ENCODE measurements at regions not wholly inside any gene's neighbourhood (a gene's known extent, or its start where the extent isn't known, plus 50 kb on each side); places are given as distances from the start of the nearest gene placed in this dataset.

- no peaks in the 10 kb centered on the region for H3K9me3 ChIP-seq (ENCODE audit: control insufficient read depth, insufficient read depth, low read length)
- peaks cover 3% of the 10 kb centered on the region; the same call in 1 of the 2 replicates for H3K9me1 ChIP-seq (ENCODE audit: insufficient read depth, low read length)
- no peaks in the 10 kb centered on the region for H3K27me3 ChIP-seq (ENCODE audit: control insufficient read depth, insufficient read depth, low read length)
- peak overlapping the region; percentile 32; the same call in 1 of the 2 replicates for H3K23ac ChIP-seq (ENCODE audit: low read depth, low read length)
- no peak overlapping the region for H4K5ac ChIP-seq (ENCODE audit: low read depth, low read length)
- peak overlapping the region; percentile 10; the same call in 1 of the 2 replicates for H2BK120ac ChIP-seq (ENCODE audit: low read depth, low read length)
- DNase-seq = no peak
- no peak overlapping the region for H2AK5ac ChIP-seq (ENCODE audit: low read depth, low read length)
- H2BK5ac ChIP-seq (ENCODE audit: low read depth, low read length, poor library complexity, severe bottlenecking) = no peak overlapping the region
- H2BK20ac ChIP-seq (ENCODE audit: low read depth, low read length) = no peak overlapping the region
- no peak overlapping the region for H4K8ac ChIP-seq (ENCODE audit: low read depth in 2 of 2, low read length in 2 of 2)
- no peak overlapping the region for H4K91ac ChIP-seq (ENCODE audit: insufficient read depth, low read depth, low read length)
- in situ Hi-C loops (cut with MboI; ENCODE audit: low sequenced_read_pairs) = no loop called here
- H3K4me1 ChIP-seq (ENCODE audit: control insufficient read depth, insufficient read depth, low read length) = peaks cover 6% of the 10 kb centered on the region; the same call in 1 of the 2 replicates
- H4K20me1 ChIP-seq (ENCODE audit: insufficient read depth, low read length) = no peaks in the 10 kb centered on the region
- H3K18ac ChIP-seq (ENCODE audit: low read depth, low read length) = no peak overlapping the region
- TF ChIP-seq MAFK (IDR thresholded peaks at IDR 0.05; ENCODE audit: low read depth, low read length) (no peak), FOS (IDR thresholded peaks at IDR 0.05; ENCODE audit: low read depth, low read length) (no peak), CTCF (conservative IDR thresholded peaks at IDR 0.05; ENCODE audit: low read depth, low read length) (no peak), ELK1 (IDR thresholded peaks at IDR 0.05; ENCODE audit: borderline replicate concordance, low read depth, low read length) (no peak), MXI1 (IDR thresholded peaks at IDR 0.05; ENCODE audit: borderline replicate concordance, low read depth, low read length) (no peak), USF2 (IDR thresholded peaks at IDR 0.05; ENCODE audit: low read depth, low read length) (no peak), POLR2A (IDR thresholded peaks at IDR 0.05; ENCODE audit: low read depth, low read length) (no peak), CEBPB (IDR thresholded peaks at IDR 0.05; ENCODE audit: low read depth, low read length) (no peak), RCOR1 (IDR thresholded peaks at IDR 0.05; ENCODE audit: insufficient replicate concordance, low read length) (no peak), BHLHE40 (IDR thresholded peaks at IDR 0.05; ENCODE audit: low read depth, low read length) (no peak), MAZ (IDR thresholded peaks at IDR 0.05; ENCODE audit: borderline replicate concordance, low read depth, low read length) (no peak), RAD21 (IDR thresholded peaks at IDR 0.05; ENCODE audit: low read length) (no peak), NFE2L2 (IDR thresholded peaks at IDR 0.05; ENCODE audit: low read depth, low read length) (no peak)
- no peak overlapping the region for H3K4me2 ChIP-seq (ENCODE audit: low read depth, low read length)
- WGBS, 2 experiments (ENCODE audit: extremely low coverage in 2 of 2, insufficient read length in 1 of 2) = no CpG with 5 or more reads among the region's 11 CpGs
- no peak overlapping the region for H2BK15ac ChIP-seq (ENCODE audit: low read depth, low read length)
- no peak overlapping the region for H3K56ac ChIP-seq (ENCODE audit: extremely low read depth, insufficient read depth, low read length)
- dilution Hi-C loops (cut with HindIII; ENCODE audit: low sequenced_read_pairs, unreplicated experiment) = no loop called here
- no peak overlapping the region for H3K14ac ChIP-seq (replicated peaks; ENCODE audit: low read depth, low read length)
- H2AFZ ChIP-seq (replicated peaks; ENCODE audit: low read length, poor library complexity) = no peak overlapping the region
- no peak overlapping the region for H3K4ac ChIP-seq (ENCODE audit: low read depth, low read length)
- H3K36me3 ChIP-seq (ENCODE audit: control insufficient read depth, insufficient read depth, low read length) = no peaks in the 10 kb centered on the region
- ATAC-seq (ENCODE audit: low read depth) = no peak
- ChIA-PET POLR2A (ENCODE audit: unreplicated experiment) (no interaction called here), CTCF (no interaction called here)
- no peak overlapping the region for H3K9ac ChIP-seq (ENCODE audit: low read depth, low read length)
- H3K4me3 ChIP-seq (ENCODE audit: insufficient read depth, low read depth, low read length) = no peak overlapping the region
- H3K27ac ChIP-seq (ENCODE audit: insufficient read depth, low read length) = no peak overlapping the region
- H3K79me1 ChIP-seq (ENCODE audit: low read depth in 1 of 2, low read length in 2 of 2) = no peaks in the 10 kb centered on the region
- intact Hi-C loops (cut with micrococcal nuclease) = no loop called here
- BruUV-seq (replicated peaks) = no TSS peak
- H2AK9ac ChIP-seq (replicated peaks; ENCODE audit: low read depth, low read length, poor library complexity) = peak overlapping the region; percentile 17
These were observed 200.6 kb downstream of the BCAT1 start for GRCh38 chr12:24748326-24748725.

Measured in IMR-90 (cell line).